ENCODE measurements at regions not wholly inside any gene's neighbourhood (a gene's known extent, or its start where the extent isn't known, plus 50 kb on each side); places are given as distances from the start of the nearest gene placed in this dataset.
"Not testable (repeated sequence)": the region's sequence is repeated elsewhere in the genome, so short reads cannot be mapped to it uniquely, and the experiment has no call there.

GRCh38 chr6:68506911-68507310 is 128.2 kb upstream of the ADGRB3 start:
- Histone ChIP-seq H3K27ac (ENCODE audit: low read depth, low read length, poor library complexity, severe bottlenecking) (no peak overlapping the region), H3K36me3 (ENCODE audit: insufficient read depth, low read length, poor library complexity, severe bottlenecking) (no peaks in the 10 kb centered on the region), H3K27me3 (replicated peaks; ENCODE audit: insufficient read depth, low read depth, low read length, poor library complexity) (no peaks in the 10 kb centered on the region), H3K4me1 (ENCODE audit: insufficient read depth, low read length, poor library complexity, severe bottlenecking) (no peaks in the 10 kb centered on the region), H3K9me3 (ENCODE audit: low read depth, low read length, poor library complexity, severe bottlenecking) (no peaks in the 10 kb centered on the region), H3K4me3 (ENCODE audit: low read depth, low read length, poor library complexity, severe bottlenecking) (no peak overlapping the region)
- DNase-seq (ENCODE audit: low spot score): no peak
- POLR2A ChIA-PET (ENCODE audit: low non-redundant PET): no interaction called here
- intact Hi-C loops (cut with micrococcal nuclease; ENCODE audit: unreplicated experiment): no loop called here
- TF ChIP-seq EZH2 (IDR thresholded peaks at IDR 0.05; ENCODE audit: borderline replicate concordance, low read depth, low read length, poor library complexity, severe bottlenecking): no peak
- TF ChIP-seq CTCF (conservative IDR thresholded peaks at IDR 0.05; ENCODE audit: low read depth, low read length): no peak
- CTCF ChIA-PET: no interaction called here
- no TSS peak for BruUV-seq (replicated peaks)

GRCh38 chr6:68502946-68503345 is 132.1 kb upstream of the ADGRB3 start:
- H3K27ac ChIP-seq (ENCODE audit: low read depth, low read length, poor library complexity, severe bottlenecking): no peak overlapping the region
- ChIA-PET POLR2A (ENCODE audit: low non-redundant PET) (no interaction called here), CTCF (no interaction called here)
- no TSS peak for BruUV-seq (replicated peaks)
- H3K4me3 ChIP-seq (ENCODE audit: low read depth, low read length, poor library complexity, severe bottlenecking): no peak overlapping the region
- no peaks in the 10 kb centered on the region for H3K27me3 ChIP-seq (replicated peaks; ENCODE audit: insufficient read depth, low read depth, low read length, poor library complexity)
- DNase-seq (ENCODE audit: low spot score): no peak
- intact Hi-C loops (cut with micrococcal nuclease; ENCODE audit: unreplicated experiment): no loop called here
- H3K4me1 ChIP-seq (ENCODE audit: insufficient read depth, low read length, poor library complexity, severe bottlenecking): no peaks in the 10 kb centered on the region
- H3K9me3 ChIP-seq (ENCODE audit: low read depth, low read length, poor library complexity, severe bottlenecking): no peaks in the 10 kb centered on the region
- TF ChIP-seq CTCF (conservative IDR thresholded peaks at IDR 0.05; ENCODE audit: low read depth, low read length) (no peak), EZH2 (IDR thresholded peaks at IDR 0.05; ENCODE audit: borderline replicate concordance, low read depth, low read length, poor library complexity, severe bottlenecking) (no peak)
- no peaks in the 10 kb centered on the region for H3K36me3 ChIP-seq (ENCODE audit: insufficient read depth, low read length, poor library complexity, severe bottlenecking)

DNA sequence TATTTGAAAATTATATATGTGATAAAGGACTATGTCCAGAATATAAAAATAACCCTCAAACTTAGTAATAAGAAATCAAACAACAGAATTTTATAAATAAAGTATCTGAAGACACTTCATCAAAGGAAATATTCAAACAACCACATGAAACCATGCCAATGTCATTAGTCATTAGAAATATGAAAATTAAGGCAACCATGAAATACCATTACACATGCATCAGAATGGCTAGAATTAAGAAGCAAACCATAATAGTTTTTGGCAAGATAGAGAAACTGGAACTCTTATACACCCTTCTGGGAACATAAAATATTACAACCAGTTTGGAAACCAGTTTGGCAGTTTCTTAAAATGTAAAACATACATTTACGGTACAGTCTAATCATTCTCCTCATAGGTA is 137.2 kb upstream of the ADGRB3 start:
- CTCF ChIA-PET: no interaction called here
- intact Hi-C loops (cut with micrococcal nuclease; ENCODE audit: unreplicated experiment): no loop called here
- no peak for TF ChIP-seq CTCF (conservative IDR thresholded peaks at IDR 0.05; ENCODE audit: low read depth, low read length)
- no peak for TF ChIP-seq EZH2 (IDR thresholded peaks at IDR 0.05; ENCODE audit: borderline replicate concordance, low read depth, low read length, poor library complexity, severe bottlenecking)
- Histone ChIP-seq H3K4me1 (ENCODE audit: insufficient read depth, low read length, poor library complexity, severe bottlenecking) (no peaks in the 10 kb centered on the region), H3K27me3 (replicated peaks; ENCODE audit: insufficient read depth, low read depth, low read length, poor library complexity) (no peaks in the 10 kb centered on the region), H3K4me3 (ENCODE audit: low read depth, low read length, poor library complexity, severe bottlenecking) (no peak overlapping the region), H3K27ac (ENCODE audit: low read depth, low read length, poor library complexity, severe bottlenecking) (no peak overlapping the region), H3K36me3 (ENCODE audit: insufficient read depth, low read length, poor library complexity, severe bottlenecking) (no peaks in the 10 kb centered on the region), H3K9me3 (ENCODE audit: low read depth, low read length, poor library complexity, severe bottlenecking) (peaks cover 13% of the 10 kb centered on the region)
- no TSS peak for BruUV-seq (replicated peaks)
- peak; percentile 2 for DNase-seq (ENCODE audit: low spot score)
- POLR2A ChIA-PET (ENCODE audit: low non-redundant PET): no interaction called here

GRCh38 chr6:68494880-68495279 is 140.2 kb upstream of the ADGRB3 start:
- POLR2A ChIA-PET (ENCODE audit: low non-redundant PET); CTCF ChIA-PET; BruUV-seq (replicated peaks); H3K27ac ChIP-seq (ENCODE audit: low read depth, low read length, poor library complexity, severe bottlenecking); H3K36me3 ChIP-seq (ENCODE audit: insufficient read depth, low read length, poor library complexity, severe bottlenecking); H3K4me3 ChIP-seq (ENCODE audit: low read depth, low read length, poor library complexity, severe bottlenecking); intact Hi-C loops (cut with micrococcal nuclease; ENCODE audit: unreplicated experiment); H3K4me1 ChIP-seq (ENCODE audit: insufficient read depth, low read length, poor library complexity, severe bottlenecking); DNase-seq (ENCODE audit: low spot score); H3K27me3 ChIP-seq (replicated peaks; ENCODE audit: insufficient read depth, low read depth, low read length, poor library complexity): not testable (repeated sequence)
- peaks cover 18% of the 10 kb centered on the region for H3K9me3 ChIP-seq (ENCODE audit: low read depth, low read length, poor library complexity, severe bottlenecking)

Data from A673 (cell line).